ENCODE measurements at regions not wholly inside any gene's neighbourhood (a gene's known extent, or its start where the extent isn't known, plus 50 kb on each side); places are given as distances from the start of the nearest gene placed in this dataset.

- TF ChIP-seq CTCF (IDR thresholded peaks at IDR 0.05), result no peak
- no peak for TF ChIP-seq POLR2A (IDR thresholded peaks at IDR 0.05)
These were observed 80.1 kb downstream of the KLF5 start for GRCh38 chr13:73138638-73139491.
